Keratinocyte (primary cell): ENCODE measurements at regions not wholly inside any gene's neighbourhood (a gene's known extent, or its start where the extent isn't known, plus 50 kb on each side); places are given as distances from the start of the nearest gene placed in this dataset.

Experiments used
- DNase-seq: peaks from one replicate; pipeline ENCODE4 v3.0.0-alpha.2; 2011; ENCODE audit warnings: low read depth, missing footprints, low spot score
- FAIRE-seq: peaks from 2 replicates; lab custom pipeline; 2011; peaks lifted over from hg19 to GRCh38; lab: Jason Lieb, UNC
- H2AFZ ChIP-seq: 2 replicates; pipeline ENCODE4 v1.6.0; 2012; ENCODE audit warnings: low read length, control low read depth, inconsistent platforms; ENCODE audit not compliant: control insufficient read depth
- H3K27ac ChIP-seq: 2 replicates; pipeline ENCODE4 v1.5.1; 2011; ENCODE audit warnings: low read length; ENCODE audit not compliant: control insufficient read depth, insufficient read depth
- H3K27me3 ChIP-seq: 3 replicates; pipeline ENCODE4 v1.6.0; 2011; ENCODE audit warnings: low read length; ENCODE audit not compliant: control insufficient read depth, insufficient read depth; ENCODE audit errors: extremely low read depth
- H3K36me3 ChIP-seq, 2 experiments: 2 replicates in 1 of 2; 3 replicates in 1 of 2; pipeline ENCODE4 v1.5.1; 2011; ENCODE audit warnings: low read length in 2 of 2, mild to moderate bottlenecking in 1 of 2; ENCODE audit not compliant: control insufficient read depth in 2 of 2, insufficient read depth in 2 of 2; ENCODE audit errors: extremely low read depth in 1 of 2
- H3K4me1 ChIP-seq: 3 replicates; pipeline ENCODE4 v1.5.1; 2011; ENCODE audit warnings: low read length; ENCODE audit not compliant: control insufficient read depth, insufficient read depth; ENCODE audit errors: extremely low read depth
- H3K4me2 ChIP-seq: 3 replicates; pipeline ENCODE4 v1.6.0; 2011; ENCODE audit warnings: low read depth, low read length; ENCODE audit not compliant: control insufficient read depth, insufficient read depth; ENCODE audit errors: extremely low read depth
- H3K4me3 ChIP-seq, 3 experiments: fragments of 200-600 bp in 1 of 3; sonication (generic) in 1 of 3; 2 replicates in 2 of 3; 3 replicates in 1 of 3; pipeline ENCODE4 v1.5.1; 2011 to 2016; ENCODE audit warnings: low read length in 3 of 3, mild to moderate bottlenecking in 3 of 3, control low read depth in 2 of 3, inconsistent platforms in 1 of 3, low read depth in 1 of 3, mixed read lengths in 1 of 3, mixed run types in 1 of 3, moderate library complexity in 1 of 3; ENCODE audit not compliant: control insufficient read depth in 2 of 3, insufficient read depth in 2 of 3; ENCODE audit errors: extremely low read depth in 1 of 3
- H3K79me2 ChIP-seq: 2 replicates; pipeline ENCODE4 v1.6.0; 2012; ENCODE audit warnings: low read length; ENCODE audit not compliant: control insufficient read depth, insufficient read depth
- H3K9ac ChIP-seq: 3 replicates; pipeline ENCODE4 v1.6.0; 2011; ENCODE audit warnings: low read length; ENCODE audit not compliant: control insufficient read depth, insufficient read depth; ENCODE audit errors: extremely low read depth
- H3K9me1 ChIP-seq: 3 replicates; pipeline ENCODE4 v1.6.0; 2011; ENCODE audit warnings: low read length; ENCODE audit not compliant: control insufficient read depth, insufficient read depth; ENCODE audit errors: extremely low read depth
- H3K9me3 ChIP-seq: 2 replicates; pipeline ENCODE4 v1.5.1; 2012; ENCODE audit warnings: low read depth, low read length; ENCODE audit not compliant: control insufficient read depth
- H4K20me1 ChIP-seq: 3 replicates; pipeline ENCODE4 v1.6.0; 2011; ENCODE audit warnings: low read length; ENCODE audit not compliant: control insufficient read depth, insufficient read depth; ENCODE audit errors: extremely low read depth
- EZH2 ChIP-seq: IDR thresholded peaks from one replicate; pipeline ENCODE4 v1.6.1; 2012; ENCODE audit warnings: inconsistent platforms, mild to moderate bottlenecking, low read length, moderate library complexity
- dilution Hi-C: fragments of 300-500 bp; cut with MboI; formaldehyde crosslinking; loops from one replicate; pipeline ENCODE4 v1.7.0; 2020; ENCODE audit warnings: low sequenced_read_pairs; ENCODE audit not compliant: extremely low pct_ligation_motif_present
- TF ChIP-seq, protein P1 (sequence below), 3 experiments: IDR thresholded peaks in 1 of 3; conservative IDR thresholded peaks in 1 of 3; optimal IDR thresholded peaks in 1 of 3; 2 replicates in 2 of 3; 3 replicates in 1 of 3; pipeline versions ENCODE3 to v1.5.1; 2011; ENCODE audit warnings: low read length in 3 of 3, mild to moderate bottlenecking in 3 of 3, moderate library complexity in 2 of 3, control low read depth in 1 of 3, inconsistent platforms in 1 of 3; ENCODE audit not compliant: insufficient read depth in 2 of 3; ENCODE audit errors: extremely low read depth in 1 of 3

DNA sequence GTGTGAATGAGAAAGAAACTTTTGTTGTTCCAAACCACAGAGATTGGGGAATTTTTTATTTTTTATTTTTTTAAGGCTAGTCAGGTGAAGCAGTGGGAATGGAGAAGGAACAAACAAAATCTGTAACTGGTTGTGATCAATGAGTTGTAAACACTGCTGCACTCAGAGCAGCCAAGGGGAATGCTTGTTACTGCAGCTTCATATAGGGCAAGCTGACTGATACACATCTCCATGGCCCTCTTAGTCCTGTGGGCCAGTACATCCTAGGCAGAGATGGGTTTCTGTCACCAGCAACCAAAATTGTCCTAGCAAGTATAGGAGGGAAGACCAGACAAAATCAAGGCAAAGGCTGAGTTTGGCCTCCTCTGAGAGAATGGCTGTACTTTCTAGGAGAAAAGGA, 306.8 kb downstream of the CTTN start:
- no peaks in the 10 kb centered on the region for H4K20me1 ChIP-seq
- dilution Hi-C loops: no loop called here
- no peak overlapping the region for H3K9ac ChIP-seq
- no peak overlapping the region for H2AFZ ChIP-seq
- no peaks in the 10 kb centered on the region for H3K9me1 ChIP-seq
- H3K36me3 ChIP-seq: no peaks in the 10 kb centered on the region
- no peaks in the 10 kb centered on the region for H3K79me2 ChIP-seq
- H3K27me3 ChIP-seq: peaks cover 1% of the 10 kb centered on the region
- no peaks in the 10 kb centered on the region for H3K4me1 ChIP-seq
- FAIRE-seq: no peak
- H3K4me3 ChIP-seq: no peak overlapping the region
- H3K9me3 ChIP-seq: peaks cover 10% of the 10 kb centered on the region
- no peak overlapping the region for H3K4me2 ChIP-seq
- no peak overlapping the region for H3K27ac ChIP-seq
- TF ChIP-seq EZH2: no peak
- TF ChIP-seq, protein P1, sequence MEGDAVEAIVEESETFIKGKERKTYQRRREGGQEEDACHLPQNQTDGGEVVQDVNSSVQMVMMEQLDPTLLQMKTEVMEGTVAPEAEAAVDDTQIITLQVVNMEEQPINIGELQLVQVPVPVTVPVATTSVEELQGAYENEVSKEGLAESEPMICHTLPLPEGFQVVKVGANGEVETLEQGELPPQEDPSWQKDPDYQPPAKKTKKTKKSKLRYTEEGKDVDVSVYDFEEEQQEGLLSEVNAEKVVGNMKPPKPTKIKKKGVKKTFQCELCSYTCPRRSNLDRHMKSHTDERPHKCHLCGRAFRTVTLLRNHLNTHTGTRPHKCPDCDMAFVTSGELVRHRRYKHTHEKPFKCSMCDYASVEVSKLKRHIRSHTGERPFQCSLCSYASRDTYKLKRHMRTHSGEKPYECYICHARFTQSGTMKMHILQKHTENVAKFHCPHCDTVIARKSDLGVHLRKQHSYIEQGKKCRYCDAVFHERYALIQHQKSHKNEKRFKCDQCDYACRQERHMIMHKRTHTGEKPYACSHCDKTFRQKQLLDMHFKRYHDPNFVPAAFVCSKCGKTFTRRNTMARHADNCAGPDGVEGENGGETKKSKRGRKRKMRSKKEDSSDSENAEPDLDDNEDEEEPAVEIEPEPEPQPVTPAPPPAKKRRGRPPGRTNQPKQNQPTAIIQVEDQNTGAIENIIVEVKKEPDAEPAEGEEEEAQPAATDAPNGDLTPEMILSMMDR (optimal IDR thresholded peaks at IDR 0.05 in 1 of 3, IDR thresholded peaks at IDR 0.05 in 1 of 3, conservative IDR thresholded peaks at IDR 0.05 in 1 of 3; ENCODE audit: extremely low read depth in 1 of 3, insufficient read depth in 2 of 3, low read length in 3 of 3): no peak
- no peak for DNase-seq

DNA sequence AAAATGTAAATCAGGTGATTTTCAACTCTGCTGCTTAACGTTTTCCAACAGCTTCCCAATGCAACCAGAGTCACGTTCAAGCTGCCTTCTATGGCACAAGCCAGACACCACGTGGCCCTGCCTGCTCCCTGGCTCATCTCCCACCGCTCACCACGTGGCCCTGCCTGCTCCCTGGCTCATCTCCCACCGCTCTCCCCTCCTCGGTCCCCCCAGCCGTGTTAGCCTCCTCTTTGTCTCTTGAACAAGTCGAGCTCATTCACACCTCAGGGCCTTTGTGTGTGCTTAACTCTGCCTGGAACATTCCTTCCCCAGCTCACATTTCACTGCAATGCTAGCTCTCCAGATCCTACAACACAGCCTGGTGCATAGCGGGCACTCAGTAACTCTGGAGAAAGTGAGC, 307.6 kb downstream of the CTTN start:
- TF ChIP-seq EZH2: no peak
- TF ChIP-seq, protein P1 (optimal IDR thresholded peaks at IDR 0.05 in 1 of 3, IDR thresholded peaks at IDR 0.05 in 1 of 3, conservative IDR thresholded peaks at IDR 0.05 in 1 of 3; ENCODE audit: extremely low read depth in 1 of 3, insufficient read depth in 2 of 3, low read length in 3 of 3): no peak
- no peak for FAIRE-seq
- no peaks in the 10 kb centered on the region for H4K20me1 ChIP-seq

More for the DNA sequence above, 307.6 kb downstream of the CTTN start:
- H3K9ac ChIP-seq: no peak overlapping the region
- no peak overlapping the region for H2AFZ ChIP-seq
- no peak overlapping the region for H3K27ac ChIP-seq
- peaks cover 10% of the 10 kb centered on the region for H3K9me3 ChIP-seq
- H3K27me3 ChIP-seq: peaks cover 10% of the 10 kb centered on the region
- dilution Hi-C loops: no loop called here
- H3K9me1 ChIP-seq: no peaks in the 10 kb centered on the region
- H3K4me2 ChIP-seq: no peak overlapping the region
- no peak for DNase-seq
- H3K36me3 ChIP-seq: no peaks in the 10 kb centered on the region
- H3K4me3 ChIP-seq: no peak overlapping the region
- no peaks in the 10 kb centered on the region for H3K4me1 ChIP-seq
- no peaks in the 10 kb centered on the region for H3K79me2 ChIP-seq
